Upper lobe of left lung (tissue), 4 donors: ENCODE measurements at regions not wholly inside any gene's neighbourhood (a gene's known extent, or its start where the extent isn't known, plus 50 kb on each side); places are given as distances from the start of the nearest gene placed in this dataset.

ENCODE experiments used
- CTCF ChIP-seq, 6 experiments: fragments of 450-650 bp in 4 of 6; fragments of 200-600 bp in 2 of 6; sonication (generic) in 2 of 6; IDR thresholded peaks; one replicate each; pipeline ENCODE4 v1.5.1; 2016 to 2019; ENCODE audit warnings: antibody characterized with exemption in 6 of 6
- EP300 ChIP-seq, 4 donors: sonication (generic); formaldehyde crosslinking; IDR thresholded peaks; one replicate each; pipeline ENCODE4 v1.5.1; 2017; ENCODE audit warnings: antibody characterized with exemption in 4 of 4, control low read depth in 2 of 4
- POLR2AphosphoS5 ChIP-seq, 2 donors: sonication (generic); formaldehyde crosslinking; IDR thresholded peaks; one replicate each; pipeline ENCODE4 v1.5.1; 2017; ENCODE audit warnings: antibody characterized with exemption in 2 of 2

- TF ChIP-seq CTCF (IDR thresholded peaks at IDR 0.05) (no peak), POLR2AphosphoS5 (IDR thresholded peaks at IDR 0.05) (no peak), EP300 (IDR thresholded peaks at IDR 0.05) (no peak)
Observed at GRCh38 chr4:184879271-184879670, 53.5 kb upstream of the ACSL1 start.
